GM12874 (cell line): ENCODE measurements at regions not wholly inside any gene's neighbourhood (a gene's known extent, or its start where the extent isn't known, plus 50 kb on each side); places are given as distances from the start of the nearest gene placed in this dataset.

Experiments used
- CTCF ChIP-seq: IDR thresholded peaks from 2 replicates; pipeline ENCODE4 v1.5.1; 2011; ENCODE audit warnings: low read depth, mild to moderate bottlenecking, control low read depth, low read length, moderate library complexity; ENCODE audit not compliant: insufficient read depth

- TF ChIP-seq CTCF, result no peak
Measured at GRCh38 chr6:71043902-71044301, 87.0 kb upstream of the B3GAT2 start.

GRCh38 chr6:71044753-71045152 is 87.9 kb upstream of the B3GAT2 start:
- no peak for TF ChIP-seq CTCF

- TF ChIP-seq CTCF, result no peak
Measured at GRCh38 chr6:71045296-71045695, 88.4 kb upstream of the B3GAT2 start.

GRCh38 chr6:71047417-71047816 is 90.6 kb upstream of the B3GAT2 start:
- no peak for TF ChIP-seq CTCF

- TF ChIP-seq CTCF, result no peak
Measured at GRCh38 chr6:71048320-71049164, 91.7 kb upstream of the B3GAT2 start.

- TF ChIP-seq CTCF, result no peak
Measured at GRCh38 chr6:71049198-71049770, 92.4 kb upstream of the B3GAT2 start.

GRCh38 chr6:71053475-71053874 is 96.6 kb upstream of the B3GAT2 start:
- TF ChIP-seq CTCF, result no peak
